GM19463 (cell line): ENCODE measurements at regions not wholly inside any gene's neighbourhood (a gene's known extent, or its start where the extent isn't known, plus 50 kb on each side); places are given as distances from the start of the nearest gene placed in this dataset.

Source experiments
- ATAC-seq: cut with Tn5 transposase; IDR thresholded peaks from one replicate; pipeline ENCODE4 v1.9.1; 2021; ENCODE audit warnings: mild to moderate bottlenecking, moderate library complexity; ENCODE audit not compliant: unreplicated experiment

- no peak for ATAC-seq
Measured at GRCh38 chr2:147100406-147101035, 744.3 kb upstream of the ACVR2A start.

DNA sequence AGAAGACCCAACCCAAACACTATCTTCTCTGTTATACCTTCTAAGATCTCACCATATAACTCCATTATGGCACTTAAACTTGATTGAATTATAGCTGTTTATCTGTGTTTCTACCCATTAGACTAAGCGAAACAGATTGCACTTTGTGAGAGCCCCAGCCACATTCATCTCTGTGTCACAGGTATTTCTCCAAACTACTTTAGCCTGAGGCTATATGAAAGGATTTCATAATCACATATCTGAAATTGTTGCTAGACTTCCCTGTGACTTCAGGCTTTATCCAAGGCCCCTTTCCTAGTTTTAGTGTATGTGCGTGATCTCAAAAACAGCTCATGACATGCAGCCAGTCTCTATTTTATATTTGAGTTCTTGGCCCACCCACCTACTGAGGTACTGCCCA lies 745.0 kb upstream of the ACVR2A start:
- no peak for ATAC-seq

GRCh38 chr2:147098940-147099339 lies 745.9 kb upstream of the ACVR2A start:
- no peak for ATAC-seq

GRCh38 chr2:147097747-147098146 lies 747.1 kb upstream of the ACVR2A start:
- ATAC-seq: no peak

DNA sequence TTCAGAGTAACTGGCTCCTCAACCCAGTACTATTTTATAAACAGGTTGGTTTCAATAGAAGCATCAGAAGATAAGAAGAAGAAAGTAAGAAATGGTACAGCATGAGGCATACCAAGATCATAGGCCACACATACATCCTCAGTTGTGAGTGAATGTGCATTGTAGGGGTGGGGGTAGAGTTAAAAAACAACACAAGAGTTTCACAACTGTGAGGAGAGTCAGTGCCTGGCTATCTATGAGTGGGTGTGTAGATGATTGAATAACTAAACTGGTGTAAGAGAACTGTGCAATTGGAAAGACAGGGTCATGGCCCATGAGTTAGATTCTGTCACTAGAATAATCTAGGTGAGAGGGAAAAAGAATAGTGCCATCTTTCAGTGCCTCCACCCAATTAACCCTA lies 748.2 kb upstream of the ACVR2A start:
- ATAC-seq: no peak

DNA sequence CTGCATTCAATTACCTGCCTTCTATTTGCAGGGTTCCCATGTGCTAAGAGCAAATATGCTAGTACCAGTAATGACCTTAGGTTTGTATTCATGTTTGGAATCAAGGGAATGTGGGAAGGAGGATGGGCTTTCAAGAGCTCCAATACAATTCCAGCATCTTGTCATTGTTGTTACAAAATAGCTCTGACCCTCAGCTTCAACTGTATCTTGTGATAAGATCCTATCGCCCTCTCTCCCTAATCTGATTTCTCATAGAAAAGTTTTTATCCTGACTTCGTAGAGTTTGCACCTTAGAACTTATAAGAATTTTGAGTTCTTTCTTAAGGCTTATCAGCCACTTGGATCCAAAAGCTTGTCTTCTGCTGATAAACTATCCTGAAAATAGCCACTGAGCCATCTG lies 749.5 kb upstream of the ACVR2A start:
- ATAC-seq: no peak

- ATAC-seq: no peak
Measured at GRCh38 chr2:147094077-147094476, 750.8 kb upstream of the ACVR2A start.

- no peak for ATAC-seq
Measured at GRCh38 chr2:147092266-147092665, 752.6 kb upstream of the ACVR2A start.

DNA sequence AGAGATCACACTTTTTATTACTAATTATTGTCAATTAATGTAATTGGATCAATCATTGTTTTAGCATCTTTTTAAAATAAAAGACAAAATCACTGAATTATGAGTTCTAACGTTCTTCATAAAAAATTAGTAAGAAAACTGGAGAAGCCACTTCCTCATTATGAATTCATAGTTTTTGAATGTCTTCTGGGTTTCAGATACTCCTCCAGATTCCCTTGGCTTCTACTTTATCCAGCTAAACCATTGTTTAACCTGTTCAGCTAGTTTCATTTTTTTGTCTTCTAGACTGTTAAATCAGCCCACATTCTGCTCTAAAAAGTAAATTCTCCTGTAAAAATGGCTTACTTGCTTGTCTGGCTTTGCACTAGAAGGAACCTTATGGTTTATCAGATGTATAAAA lies 753.4 kb upstream of the ACVR2A start:
- ATAC-seq: no peak

DNA sequence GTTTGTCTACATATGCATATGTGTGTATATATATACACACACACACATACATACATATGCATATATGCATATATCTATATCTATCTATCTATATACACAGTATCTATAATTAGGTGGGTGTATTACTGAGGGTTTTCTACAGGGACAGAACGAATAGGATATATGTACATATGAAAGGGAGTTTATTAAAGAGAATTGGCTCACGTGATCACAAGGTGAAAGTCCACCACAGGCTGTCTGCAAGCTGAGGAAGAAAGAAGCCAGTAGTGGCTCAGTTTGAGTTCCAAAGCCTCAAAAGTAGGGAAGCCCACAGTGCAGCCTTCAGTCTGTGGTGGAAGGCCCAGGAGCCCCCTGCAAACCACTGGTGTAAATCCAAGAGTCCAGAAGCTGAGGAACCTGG lies 756.0 kb upstream of the ACVR2A start:
- ATAC-seq: no peak

DNA sequence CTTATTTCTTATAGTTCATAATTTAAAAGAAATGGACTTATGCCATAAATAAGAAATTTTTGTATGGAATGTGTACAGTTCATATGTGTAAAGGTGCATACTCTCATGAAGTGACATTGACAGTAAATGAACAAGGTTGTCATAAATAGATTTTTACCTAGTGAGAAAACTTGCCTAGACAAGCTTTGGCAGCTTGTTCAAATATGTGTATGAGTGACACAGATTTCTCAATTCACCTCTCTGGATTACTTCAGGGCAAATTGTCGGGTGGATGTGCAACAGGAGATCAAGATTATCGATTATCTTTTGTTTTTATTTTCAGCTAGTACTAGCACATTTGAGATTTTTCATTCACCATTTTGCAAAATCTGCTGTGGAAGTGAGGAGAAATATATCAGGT lies 758.1 kb upstream of the ACVR2A start:
- ATAC-seq: no peak

DNA sequence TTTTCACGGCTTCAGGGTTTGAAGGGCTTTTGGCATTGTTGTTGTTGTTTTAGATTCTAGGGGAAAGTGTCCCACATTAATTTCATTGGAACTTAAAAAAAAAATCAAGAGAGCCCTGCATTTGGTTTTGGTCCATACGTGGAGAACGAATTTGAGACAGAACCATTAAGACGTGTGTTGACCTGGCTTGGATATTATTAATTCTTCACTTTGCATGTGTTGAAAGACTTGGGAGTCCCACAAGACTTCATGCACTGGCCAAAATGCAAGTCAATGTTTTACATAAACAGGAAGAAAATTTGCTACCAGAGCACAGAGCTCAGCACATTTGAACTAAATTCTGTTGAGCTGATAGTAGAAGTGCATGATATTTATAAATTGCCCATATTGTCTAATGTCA lies 761.2 kb upstream of the ACVR2A start:
- ATAC-seq: no peak

GRCh38 chr2:147082850-147083522 lies 761.8 kb upstream of the ACVR2A start:
- peak; percentile 85 for ATAC-seq

DNA sequence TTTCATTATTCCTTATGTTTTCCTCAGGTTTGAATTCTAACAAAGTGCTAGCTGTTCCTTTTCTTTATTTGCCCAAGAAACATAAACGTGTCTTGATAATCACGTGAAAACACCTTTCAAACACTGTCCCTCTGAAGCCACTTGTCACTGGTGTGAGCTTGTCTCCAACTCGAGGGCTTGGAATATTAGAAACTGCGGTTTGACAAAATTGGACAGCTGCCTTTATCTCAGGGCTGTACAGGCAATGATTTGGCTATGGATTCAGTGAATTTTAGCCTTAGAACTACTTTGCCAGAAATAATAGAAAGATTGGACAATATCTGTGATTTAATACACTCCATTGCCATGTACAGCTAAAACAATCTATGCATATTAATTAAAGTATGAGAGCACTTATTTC lies 763.0 kb upstream of the ACVR2A start:
- no peak for ATAC-seq

GRCh38 chr2:147076634-147077033 lies 768.2 kb upstream of the ACVR2A start:
- no peak for ATAC-seq

DNA sequence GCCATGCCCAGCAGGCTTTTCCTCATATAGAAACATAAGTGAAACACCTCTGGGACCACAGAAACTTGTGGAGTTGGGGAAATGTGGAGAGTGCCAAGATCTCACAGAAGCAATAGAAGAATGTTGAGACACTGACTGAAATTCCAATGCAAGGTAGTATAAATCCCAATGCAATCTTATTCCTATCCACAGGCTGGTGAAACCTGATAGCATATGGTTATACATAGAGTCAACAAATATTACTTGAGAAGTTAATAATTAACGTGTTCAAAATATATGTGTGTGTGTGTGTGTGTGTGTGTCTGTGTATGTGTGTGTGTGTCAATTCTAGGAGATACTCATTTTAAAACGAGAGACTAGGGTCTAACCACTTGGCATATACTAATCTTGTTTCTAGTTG lies 776.8 kb upstream of the ACVR2A start:
- no peak for ATAC-seq

DNA sequence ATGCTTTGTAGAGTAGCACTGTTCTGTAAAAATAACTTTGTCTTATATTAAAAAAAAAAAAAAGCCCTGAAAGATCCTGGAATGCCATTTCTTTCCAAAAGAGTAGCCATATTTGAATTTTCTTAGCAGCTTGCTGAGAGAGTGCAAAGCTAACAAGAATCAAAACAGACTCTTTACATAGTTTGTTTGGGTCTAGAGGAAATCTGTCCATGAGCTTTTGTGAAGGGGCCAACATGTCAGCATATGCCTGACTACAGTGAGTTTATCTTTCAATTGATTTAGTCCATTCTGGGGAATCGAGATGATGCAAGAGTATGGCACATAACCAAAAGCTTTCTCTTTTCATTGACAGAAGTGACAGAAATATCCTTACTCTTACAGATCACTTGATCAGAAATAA lies 777.7 kb upstream of the ACVR2A start:
- ATAC-seq: no peak

DNA sequence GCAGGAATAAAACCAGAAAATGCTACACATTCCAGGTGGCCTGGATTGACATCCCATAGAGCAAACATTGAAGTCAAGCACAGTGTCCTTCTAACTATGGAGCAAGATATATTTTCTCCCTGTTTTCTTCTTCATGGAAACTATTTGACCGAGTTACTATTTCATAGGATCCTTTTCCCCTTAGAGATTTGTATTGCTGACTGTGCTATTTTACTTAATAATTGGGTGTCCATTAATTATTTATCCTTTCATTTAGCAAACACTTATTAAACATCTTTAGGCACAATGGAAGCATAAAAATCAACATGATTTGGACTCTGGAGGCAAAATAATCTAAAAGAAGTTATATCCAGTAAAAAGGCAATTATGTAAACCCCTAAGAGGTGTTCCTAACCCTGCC lies 782.8 kb upstream of the ACVR2A start:
- no peak for ATAC-seq

GRCh38 chr2:147061269-147061668 lies 783.6 kb upstream of the ACVR2A start:
- ATAC-seq: no peak

DNA sequence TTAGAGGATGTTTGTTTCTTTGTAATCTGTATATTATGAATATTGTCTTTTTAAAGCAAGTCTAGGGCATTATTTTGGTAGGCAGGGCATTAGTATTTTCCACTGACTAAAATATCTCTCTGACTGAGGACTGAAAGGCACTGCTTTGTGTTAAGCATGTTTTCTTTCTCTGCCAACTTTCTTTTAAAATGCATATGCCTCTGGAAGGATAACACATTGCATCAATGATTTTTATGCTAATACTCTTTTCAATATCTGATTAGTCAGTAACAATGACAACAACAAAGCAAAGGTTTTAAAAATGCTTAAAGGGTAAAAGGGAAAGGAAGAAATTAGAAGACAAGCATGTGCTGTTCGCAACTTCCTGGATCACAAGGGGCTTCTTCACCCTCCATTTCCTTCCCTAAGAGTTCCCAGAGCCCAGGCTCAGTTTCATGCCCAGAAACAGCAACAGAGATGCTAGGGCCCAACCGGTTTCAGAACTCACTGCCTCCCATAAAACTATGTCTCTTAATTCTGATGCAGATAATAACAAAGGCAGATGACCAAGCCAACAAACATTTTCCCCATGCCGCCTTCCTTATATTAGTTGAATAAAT lies 786.8 kb upstream of the ACVR2A start:
- ATAC-seq: no peak

DNA sequence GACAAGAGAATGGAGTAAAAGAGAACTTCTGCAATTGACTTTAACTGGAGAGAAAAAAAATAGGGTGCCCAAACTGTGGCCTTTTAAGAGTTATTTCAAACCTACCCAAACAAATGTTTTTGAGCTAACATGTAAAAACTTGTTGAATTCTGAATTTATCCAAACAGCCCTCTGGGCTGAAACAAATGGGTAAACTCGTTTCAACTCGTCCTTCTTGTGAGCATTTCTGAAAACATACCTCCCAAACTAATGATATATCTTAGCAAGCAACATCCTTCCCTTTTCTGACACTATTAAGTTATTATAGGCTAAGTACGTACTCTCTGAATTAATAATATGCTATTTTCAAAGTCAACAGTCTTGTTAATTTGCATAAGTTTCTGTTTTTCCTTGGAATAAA lies 793.0 kb upstream of the ACVR2A start:
- no peak for ATAC-seq

GRCh38 chr2:147051248-147051647 lies 793.6 kb upstream of the ACVR2A start:
- no peak for ATAC-seq

DNA sequence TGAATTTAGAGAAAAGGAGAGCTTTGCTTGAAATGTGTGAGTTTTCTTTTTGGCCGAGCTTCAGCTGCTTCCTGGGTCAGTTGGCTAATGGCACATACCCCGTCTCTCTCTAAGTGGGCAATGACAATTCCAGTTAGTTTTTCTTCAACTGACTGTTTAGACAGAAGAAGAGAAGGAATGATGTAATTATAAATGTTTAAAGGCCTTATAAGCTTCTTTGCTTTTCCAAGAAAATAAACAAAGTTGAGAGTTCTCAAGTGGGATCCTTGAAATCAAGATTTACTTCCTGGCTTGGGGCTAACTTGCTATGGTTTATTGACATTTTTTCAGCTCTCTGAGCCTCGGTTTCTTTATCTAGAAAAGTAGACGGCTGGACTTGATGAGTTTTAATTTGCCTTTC lies 794.9 kb upstream of the ACVR2A start:
- ATAC-seq: no peak
